ENCODE measurements at regions not wholly inside any gene's neighbourhood (a gene's known extent, or its start where the extent isn't known, plus 50 kb on each side); places are given as distances from the start of the nearest gene placed in this dataset.

GRCh38 chr5:9861666-9862256 is 231.6 kb upstream of the TAS2R1 start:
- intact Hi-C loops (cut with micrococcal nuclease), result no loop called here
- Histone ChIP-seq H3K4me2 (ENCODE audit: low read length) (no peak overlapping the region), H3K9ac (ENCODE audit: low read length) (no peak overlapping the region), H2AFZ (ENCODE audit: low read depth, low read length, poor library complexity, severe bottlenecking) (no peak overlapping the region), H3K4me3 (replicated peaks in 1 of 2; ENCODE audit: low read depth in 1 of 2, low read length in 2 of 2) (no peak overlapping the region), H3K9me3 (ENCODE audit: control insufficient read depth in 1 of 2, insufficient read depth in 1 of 2, low read depth in 1 of 2, low read length in 2 of 2) (peaks cover 9 to 11% of the 10 kb centered on the region in 2 experiments; a peak in 2 of 4 replicates), H3K9me2 (ENCODE audit: insufficient read depth) (no peaks in the 10 kb centered on the region), H3K36me3 (ENCODE audit: control insufficient read depth in 1 of 2, insufficient read depth in 2 of 2, low read length in 2 of 2) (no peaks in the 10 kb centered on the region), H3K79me2 (ENCODE audit: insufficient read depth, low read length) (no peaks in the 10 kb centered on the region), H3K27ac (ENCODE audit: low read depth, low read length) (no peak overlapping the region), H3K4me1 (ENCODE audit: control insufficient read depth in 1 of 2, insufficient read depth in 2 of 2, low read length in 2 of 2) (no peaks in the 10 kb centered on the region), H3K27me3 (ENCODE audit: insufficient read depth, low read length) (no peaks in the 10 kb centered on the region), H4K20me1 (ENCODE audit: insufficient read depth) (no peaks in the 10 kb centered on the region)
- no TSS peak for BruUV-seq (replicated peaks)
- TF ChIP-seq REST (IDR thresholded peaks at IDR 0.05; ENCODE audit: low read depth) (no peak), ATF3 (IDR thresholded peaks at IDR 0.05) (no peak), EZH2phosphoT487 (IDR thresholded peaks at IDR 0.05; ENCODE audit: borderline replicate concordance) (no peak), CEBPB (IDR thresholded peaks at IDR 0.05; ENCODE audit: low read depth) (no peak), ELF1 (IDR thresholded peaks at IDR 0.05; ENCODE audit: borderline replicate concordance, low read depth) (no peak)
- ChIA-PET RAD21 (ENCODE audit: low non-redundant PET in 1 of 2, low total read pairs in 2 of 2, uncharacterized antibody in 2 of 2, unreplicated experiment in 2 of 2) (no interaction called here), CTCF (no interaction called here), POLR2A (no interaction called here)
- DNase-seq (ENCODE audit: low read depth, low spot score) (no peak), ATAC-seq (no peak)

- Histone ChIP-seq H3K27ac (ENCODE audit: low read depth, low read length) (no peak overlapping the region), H3K4me3 (replicated peaks in 1 of 2; ENCODE audit: low read depth in 1 of 2, low read length in 2 of 2) (no peak overlapping the region), H3K9ac (ENCODE audit: low read length) (no peak overlapping the region), H3K4me2 (ENCODE audit: low read length) (no peak overlapping the region), H4K20me1 (ENCODE audit: insufficient read depth) (no peaks in the 10 kb centered on the region), H2AFZ (ENCODE audit: low read depth, low read length, poor library complexity, severe bottlenecking) (no peak overlapping the region), H3K36me3 (ENCODE audit: control insufficient read depth in 1 of 2, insufficient read depth in 2 of 2, low read length in 2 of 2) (no peaks in the 10 kb centered on the region), H3K27me3 (ENCODE audit: insufficient read depth, low read length) (no peaks in the 10 kb centered on the region), H3K79me2 (ENCODE audit: insufficient read depth, low read length) (no peaks in the 10 kb centered on the region), H3K9me3 (ENCODE audit: control insufficient read depth in 1 of 2, insufficient read depth in 1 of 2, low read depth in 1 of 2, low read length in 2 of 2) (peaks cover 0 to 1% of the 10 kb centered on the region in 2 experiments; a peak in 1 of 4 replicates), H3K9me2 (ENCODE audit: insufficient read depth) (no peaks in the 10 kb centered on the region), H3K4me1 (ENCODE audit: control insufficient read depth in 1 of 2, insufficient read depth in 2 of 2, low read length in 2 of 2) (no peaks in the 10 kb centered on the region)
- RAD21 ChIA-PET (ENCODE audit: low non-redundant PET in 1 of 2, low total read pairs in 2 of 2, uncharacterized antibody in 2 of 2, unreplicated experiment in 2 of 2), result no interaction called here
- CTCF ChIA-PET, result no interaction called here
- BruUV-seq (replicated peaks), result no TSS peak
- POLR2A ChIA-PET, result no interaction called here
- DNase-seq (ENCODE audit: low read depth, low spot score) (no peak), ATAC-seq (no peak)
- intact Hi-C loops (cut with micrococcal nuclease), result no loop called here
- TF ChIP-seq TCF7L2 (IDR thresholded peaks at IDR 0.05; ENCODE audit: borderline replicate concordance, extremely low read depth, insufficient read depth, insufficient read length) (no peak), ATF3 (IDR thresholded peaks at IDR 0.05) (no peak), MAX (IDR thresholded peaks at IDR 0.05) (no peak), SP1 (IDR thresholded peaks at IDR 0.05; ENCODE audit: low read depth) (no peak), ELF1 (IDR thresholded peaks at IDR 0.05; ENCODE audit: borderline replicate concordance, low read depth) (no peak), EZH2 (IDR thresholded peaks at IDR 0.05) (no peak), SRF (IDR thresholded peaks at IDR 0.05; ENCODE audit: low read depth) (no peak), RAD21 (IDR thresholded peaks at IDR 0.05; ENCODE audit: low read depth) (no peak), REST (IDR thresholded peaks at IDR 0.05; ENCODE audit: low read depth) (no peak), EZH2phosphoT487 (IDR thresholded peaks at IDR 0.05; ENCODE audit: borderline replicate concordance) (no peak), CBX3 (IDR thresholded peaks at IDR 0.05; ENCODE audit: low read depth) (no peak)
These were observed 229.7 kb upstream of the TAS2R1 start for GRCh38 chr5:9859808-9860207.
